HTR-8/SVneo (cell line): ENCODE measurements at regions not wholly inside any gene's neighbourhood (a gene's known extent, or its start where the extent isn't known, plus 50 kb on each side); places are given as distances from the start of the nearest gene placed in this dataset.

Experiments
- DNase-seq: peaks from one replicate; pipeline ENCODE4 v3.0.0; 2011; ENCODE audit warnings: low spot score, mixed read lengths; ENCODE audit not compliant: insufficient read length
- FAIRE-seq: peaks from 2 replicates; lab custom pipeline; 2011; peaks lifted over from hg19 to GRCh38; lab: Jason Lieb, UNC

DNA sequence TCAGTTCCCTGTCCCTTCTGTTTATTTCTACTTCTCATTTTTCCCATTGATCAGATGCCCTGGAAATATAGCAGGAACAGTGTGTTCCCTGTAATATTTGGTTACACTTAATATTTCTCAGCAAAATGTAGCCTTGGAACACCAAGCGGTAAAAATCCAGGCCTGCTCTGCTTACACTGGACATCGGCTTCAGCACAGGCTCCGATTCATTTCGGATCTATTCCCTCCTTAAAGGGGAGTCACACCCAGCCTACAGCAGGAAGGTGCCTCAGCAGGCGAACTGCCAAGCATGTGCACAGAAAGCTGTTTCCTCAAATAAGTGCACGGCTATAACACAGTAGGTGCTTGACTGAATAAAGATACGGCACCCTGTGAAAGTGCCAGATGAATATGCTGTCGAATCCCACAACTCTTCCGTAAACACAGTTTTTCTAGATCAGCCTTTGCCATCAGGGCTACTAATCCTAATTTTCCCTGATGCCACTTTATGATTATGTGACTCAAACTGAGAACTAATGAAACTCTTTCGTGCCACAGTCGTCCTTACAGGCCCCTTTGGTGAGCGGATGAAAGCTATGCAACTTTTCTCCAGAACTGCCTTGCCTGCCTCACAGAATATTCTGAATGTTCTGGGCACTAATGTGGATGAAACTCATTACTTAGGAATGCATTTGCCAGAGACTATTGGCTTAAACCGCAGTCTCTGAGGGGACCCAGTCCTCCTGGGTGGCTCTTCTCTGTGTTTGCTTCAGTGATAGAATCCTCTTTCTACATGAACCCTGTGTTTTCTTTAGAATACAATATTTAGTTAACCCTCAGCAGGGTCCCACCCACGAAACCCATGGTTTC, 275.5 kb upstream of the RUNX1 start:
- FAIRE-seq: no peak
- DNase-seq: peak; percentile 55

DNA sequence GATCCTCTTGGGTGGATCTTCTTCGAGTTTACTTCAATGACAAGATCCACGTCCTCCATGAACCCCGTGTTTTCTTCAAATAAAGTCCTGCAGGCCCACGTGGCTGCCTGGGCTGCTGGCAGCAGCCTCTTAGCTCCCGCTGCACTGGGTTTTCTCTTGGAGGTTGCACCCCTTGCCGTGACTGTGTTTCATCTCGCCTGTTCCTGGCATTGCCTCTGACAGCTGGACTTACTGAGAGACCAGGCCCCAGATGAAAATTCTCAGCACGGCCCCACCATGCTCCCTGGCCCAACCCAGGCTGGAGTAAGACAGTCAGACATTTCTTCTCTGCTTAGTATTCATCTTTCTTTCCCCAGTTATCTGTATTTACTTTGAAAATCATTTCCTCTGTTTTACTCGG, 274.8 kb upstream of the RUNX1 start:
- no peak for FAIRE-seq
- no peak for DNase-seq

DNA sequence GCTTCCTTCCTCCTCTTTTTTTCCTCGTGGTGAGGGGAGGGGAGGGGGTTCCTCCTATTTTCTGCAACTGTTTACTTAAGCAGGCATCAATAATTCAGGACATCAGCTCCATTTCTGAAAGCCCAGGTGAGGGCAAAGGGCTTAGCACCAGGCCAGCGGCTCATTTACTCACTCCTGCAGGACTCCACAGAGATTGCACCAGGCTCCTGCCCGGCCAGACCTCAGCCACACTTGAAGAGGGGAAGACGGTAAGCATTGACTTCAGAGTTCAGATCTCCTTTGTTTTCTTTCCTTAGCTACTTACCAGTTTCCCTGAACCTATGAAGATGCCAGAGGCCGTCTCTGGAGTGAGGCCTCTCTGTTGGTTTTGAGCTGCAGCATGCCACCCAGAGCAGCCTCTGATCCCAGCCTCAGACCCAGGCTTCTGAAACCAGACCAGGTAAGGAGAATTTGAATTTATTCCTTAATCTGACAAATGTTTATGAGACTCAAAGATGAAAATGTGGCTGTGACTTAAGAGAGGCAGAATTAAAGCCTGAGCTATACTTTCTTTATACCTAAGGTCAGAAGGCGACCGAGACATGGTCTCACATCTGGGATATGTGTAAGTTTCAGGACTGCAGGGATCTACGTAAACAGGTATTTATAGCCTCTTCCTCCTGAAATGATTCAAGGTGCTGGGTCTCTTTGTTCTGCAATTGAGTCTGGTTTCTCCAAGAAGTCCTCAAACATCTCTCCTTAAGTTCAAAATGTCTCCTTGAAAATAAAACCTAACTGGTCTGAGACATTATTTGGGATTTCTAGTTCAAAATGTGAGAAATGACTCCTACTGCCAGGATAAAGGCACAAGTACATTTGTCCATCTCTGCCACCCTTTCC, 272.5 kb upstream of the RUNX1 start:
- no peak for FAIRE-seq
- no peak for DNase-seq

DNA sequence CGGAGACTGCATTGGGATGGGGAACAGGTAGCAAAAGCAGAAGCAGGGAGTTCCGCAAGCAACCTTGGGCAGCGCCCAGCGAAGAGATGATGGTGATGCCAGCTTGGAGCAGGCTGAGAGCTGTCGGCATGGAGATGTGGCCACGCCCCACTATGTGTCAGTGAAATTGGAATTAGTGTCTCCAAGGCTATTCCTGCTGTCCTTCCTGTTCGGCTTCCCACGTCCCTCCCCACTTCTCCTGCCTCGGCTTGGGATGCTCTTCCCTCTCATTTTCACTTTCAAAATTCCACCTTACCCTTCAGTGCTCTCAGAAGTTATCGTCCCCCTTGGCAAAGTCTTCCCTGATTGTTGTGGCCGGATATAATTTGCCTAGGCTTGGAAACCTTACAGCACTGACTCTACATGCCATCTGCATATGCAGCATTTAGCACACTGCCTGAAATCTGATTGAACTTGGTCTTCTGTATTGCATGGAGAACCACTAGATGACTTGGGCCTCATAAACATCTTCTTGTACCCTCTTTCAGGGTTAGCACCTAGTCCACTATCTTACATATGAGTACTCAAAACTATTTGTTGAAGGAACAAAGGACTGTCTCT, 270.7 kb upstream of the RUNX1 start:
- DNase-seq (no peak), FAIRE-seq (no peak)

DNA sequence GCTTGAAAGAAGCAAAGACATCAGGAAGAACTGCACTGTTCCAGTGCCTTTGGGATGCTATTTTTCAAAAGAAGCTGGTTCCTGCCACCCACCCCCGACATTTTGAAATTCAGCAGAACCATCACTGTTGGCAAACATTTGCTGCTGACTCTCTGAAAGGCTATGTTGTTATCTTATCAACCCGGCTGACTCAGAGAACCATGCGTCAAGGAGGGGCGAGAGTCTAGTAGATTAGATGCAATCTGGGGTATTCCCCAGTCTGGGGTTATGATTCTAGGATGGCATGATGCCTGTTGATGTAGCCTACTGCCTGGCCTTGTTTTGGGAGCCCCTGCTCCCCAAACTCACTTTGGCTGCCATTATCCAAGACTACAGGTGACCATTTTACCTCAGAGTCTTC, 267.8 kb upstream of the RUNX1 start:
- no peak for DNase-seq
- FAIRE-seq: no peak

DNA sequence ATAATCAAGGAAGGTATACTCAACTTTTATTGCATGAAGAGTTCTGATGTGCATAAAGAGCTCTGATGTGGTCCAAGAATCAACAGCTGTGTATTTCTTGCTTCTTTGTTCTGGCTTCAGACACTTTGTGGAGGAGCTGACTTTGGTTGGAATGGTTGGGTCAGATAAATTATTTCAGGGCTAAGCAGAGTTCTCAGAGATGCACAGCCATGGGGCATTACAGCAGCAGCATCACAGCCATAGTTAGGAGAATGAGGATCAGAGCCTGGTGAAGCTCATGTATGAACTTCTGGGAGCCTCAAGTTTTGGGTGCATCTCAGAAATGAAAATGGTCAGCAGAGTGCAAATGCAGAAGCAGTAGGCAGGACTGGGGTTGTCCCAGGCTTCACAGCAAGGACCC, 267.4 kb upstream of the RUNX1 start:
- DNase-seq (no peak), FAIRE-seq (no peak)

DNA sequence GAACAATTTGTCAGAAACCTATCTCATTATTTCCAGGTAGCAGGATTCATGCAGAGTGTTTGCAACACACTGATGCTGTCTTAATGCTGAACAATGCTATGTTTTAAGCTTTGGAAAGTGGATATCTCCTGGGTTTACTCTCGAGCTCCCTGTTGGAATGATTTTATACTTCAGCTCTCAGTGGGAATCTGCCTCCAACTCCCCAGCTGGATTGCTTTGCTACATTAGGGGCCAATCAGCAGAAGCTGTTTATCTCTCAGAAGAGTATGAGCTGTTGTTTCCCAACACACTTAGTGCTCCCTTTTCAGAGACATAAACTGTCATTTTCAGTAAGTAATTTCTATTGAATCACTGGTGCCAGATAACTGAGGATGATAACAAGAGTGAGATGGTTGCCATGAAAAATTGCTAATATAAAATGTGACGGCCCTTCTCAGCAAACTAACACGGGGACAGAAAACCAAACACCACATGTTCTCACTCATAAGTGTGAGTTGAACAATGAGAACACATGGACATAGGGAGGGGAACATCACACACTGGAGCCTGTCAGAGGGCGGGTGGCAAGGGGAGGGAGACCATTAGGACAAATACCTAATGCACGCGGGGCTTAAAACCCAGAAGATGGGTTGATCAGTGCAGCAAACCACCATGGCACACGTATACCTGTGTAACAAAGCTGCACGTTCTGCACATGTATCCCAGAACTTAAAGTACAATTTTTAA, 265.9 kb upstream of the RUNX1 start:
- FAIRE-seq (no peak), DNase-seq (no peak)

DNA sequence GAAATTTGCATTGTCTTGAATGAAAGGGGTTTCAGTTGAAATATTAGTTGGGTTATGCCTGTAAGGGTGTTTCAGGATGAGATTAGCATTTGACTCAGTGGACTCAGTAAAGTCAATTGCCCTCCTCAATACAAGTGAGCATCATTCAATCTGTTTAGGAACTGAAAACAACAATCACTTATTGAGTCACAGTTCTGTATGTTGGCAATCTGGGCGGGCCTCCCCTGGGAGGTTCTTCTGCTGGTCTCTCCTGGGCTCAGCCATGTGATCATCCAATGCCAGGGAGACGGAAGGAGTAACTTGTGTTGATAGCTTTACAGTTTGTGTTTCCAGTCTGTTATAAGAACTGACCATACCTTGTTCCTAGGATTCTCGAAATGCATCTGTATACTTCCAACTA, 262.9 kb upstream of the RUNX1 start:
- FAIRE-seq: no peak
- no peak for DNase-seq

DNA sequence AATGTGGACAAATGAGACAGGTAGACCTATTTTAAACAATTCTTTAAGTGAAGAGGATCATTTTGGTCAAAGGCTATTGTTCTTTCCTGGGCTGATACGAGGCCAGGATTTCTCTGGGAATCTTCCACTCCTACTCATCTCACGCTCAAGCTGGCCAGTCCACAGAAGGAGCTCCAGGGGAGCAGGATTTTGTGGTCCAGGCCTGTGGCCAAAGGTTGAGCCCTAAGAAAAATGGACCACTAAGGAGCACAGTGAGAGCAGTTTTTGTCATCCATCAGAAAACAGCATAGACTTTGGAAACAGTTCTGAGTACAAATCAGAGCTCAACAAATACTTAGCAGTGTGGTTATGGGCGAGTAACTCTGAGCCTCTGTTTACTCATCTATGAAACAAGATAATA, 260.2 kb upstream of the RUNX1 start:
- DNase-seq: no peak
- no peak for FAIRE-seq

DNA sequence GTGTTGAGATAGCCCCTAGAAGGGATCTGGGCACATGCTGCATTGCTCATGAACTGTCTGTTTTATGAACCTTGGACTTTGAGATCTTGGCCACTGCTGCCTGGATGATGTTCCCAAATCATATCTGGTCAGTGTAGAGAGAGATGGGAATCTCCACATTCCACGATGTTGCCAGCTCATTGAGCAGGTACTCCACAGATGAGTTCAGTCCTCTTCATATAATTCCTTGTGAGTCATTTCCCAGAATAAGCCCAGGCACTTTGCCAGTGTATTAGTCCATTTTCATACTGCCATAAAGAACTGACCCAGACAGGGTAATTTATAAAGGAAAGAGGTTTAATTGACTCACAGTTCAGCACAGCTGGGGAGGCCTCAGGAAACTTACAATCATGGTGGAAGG, 254.0 kb upstream of the RUNX1 start:
- DNase-seq (peak; percentile 43), FAIRE-seq (peak; percentile 71)

DNA sequence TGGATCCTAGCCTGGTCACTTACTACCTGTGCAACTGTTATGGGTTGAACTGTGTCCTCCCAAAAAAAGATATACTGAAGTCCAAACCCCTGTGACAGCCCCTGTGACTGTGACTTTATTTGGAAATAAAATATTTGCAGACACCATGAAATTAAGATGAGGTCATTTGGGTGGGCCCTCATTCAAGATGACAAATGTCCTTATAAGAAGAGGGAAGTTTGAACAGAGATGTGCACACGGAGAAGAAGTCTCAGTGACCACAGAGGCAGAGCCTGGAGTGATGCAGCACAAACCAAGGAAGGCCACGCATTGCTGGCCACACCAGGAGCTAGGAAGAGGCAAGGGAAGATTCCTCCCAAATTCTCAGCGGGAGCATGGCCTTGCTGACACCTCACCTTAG, 249.7 kb upstream of the RUNX1 start:
- no peak for FAIRE-seq
- DNase-seq: no peak

DNA sequence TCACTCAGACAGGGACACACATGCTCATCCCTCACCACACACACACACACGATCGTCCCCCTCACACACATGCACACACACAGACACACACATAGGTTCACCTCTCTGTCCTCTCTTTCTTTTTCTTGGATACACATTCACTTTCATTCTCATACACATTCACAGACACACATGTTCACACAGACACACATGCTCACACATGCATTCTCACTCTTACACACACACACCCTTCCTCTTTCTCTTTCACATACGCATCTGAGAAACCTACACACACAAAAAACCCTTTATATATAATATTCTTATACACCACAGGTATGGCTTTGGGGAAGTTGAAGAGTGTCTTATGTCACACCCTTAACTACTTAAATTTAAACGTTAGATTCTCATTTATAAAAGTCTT, 248.6 kb upstream of the RUNX1 start:
- FAIRE-seq (no peak), DNase-seq (no peak)

DNA sequence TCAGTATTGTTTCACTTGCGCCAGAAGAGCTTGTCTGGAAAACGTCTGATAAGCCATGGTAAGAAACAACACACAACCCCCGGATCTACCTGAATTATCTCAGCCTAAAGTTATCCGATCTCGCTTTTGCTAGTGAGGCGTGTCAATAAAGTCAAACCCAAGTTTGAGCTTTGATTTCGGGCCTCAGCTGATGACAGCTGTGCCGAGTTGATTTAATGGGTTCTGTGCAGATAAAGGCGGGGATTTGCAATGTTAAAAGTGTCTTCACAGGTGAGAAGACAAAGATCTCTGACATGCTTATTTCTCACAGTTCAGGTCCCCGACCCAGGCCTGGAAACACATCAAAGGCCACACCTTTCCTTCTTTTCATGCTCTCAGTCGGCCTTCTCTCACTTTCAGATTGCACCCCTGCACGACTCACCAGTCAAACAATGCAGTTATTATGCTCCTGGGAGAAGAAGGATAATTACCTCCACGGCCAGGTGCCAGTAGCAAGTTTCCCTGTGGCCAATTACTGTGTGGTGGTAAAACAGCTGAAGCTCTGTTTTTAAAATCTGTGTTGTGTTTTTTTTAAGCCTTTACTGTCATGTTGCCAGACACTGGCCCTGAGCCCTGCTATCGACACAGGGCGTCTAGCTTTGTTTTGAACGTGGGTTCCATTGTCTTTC, 245.3 kb upstream of the RUNX1 start:
- DNase-seq: no peak
- FAIRE-seq: no peak

DNA sequence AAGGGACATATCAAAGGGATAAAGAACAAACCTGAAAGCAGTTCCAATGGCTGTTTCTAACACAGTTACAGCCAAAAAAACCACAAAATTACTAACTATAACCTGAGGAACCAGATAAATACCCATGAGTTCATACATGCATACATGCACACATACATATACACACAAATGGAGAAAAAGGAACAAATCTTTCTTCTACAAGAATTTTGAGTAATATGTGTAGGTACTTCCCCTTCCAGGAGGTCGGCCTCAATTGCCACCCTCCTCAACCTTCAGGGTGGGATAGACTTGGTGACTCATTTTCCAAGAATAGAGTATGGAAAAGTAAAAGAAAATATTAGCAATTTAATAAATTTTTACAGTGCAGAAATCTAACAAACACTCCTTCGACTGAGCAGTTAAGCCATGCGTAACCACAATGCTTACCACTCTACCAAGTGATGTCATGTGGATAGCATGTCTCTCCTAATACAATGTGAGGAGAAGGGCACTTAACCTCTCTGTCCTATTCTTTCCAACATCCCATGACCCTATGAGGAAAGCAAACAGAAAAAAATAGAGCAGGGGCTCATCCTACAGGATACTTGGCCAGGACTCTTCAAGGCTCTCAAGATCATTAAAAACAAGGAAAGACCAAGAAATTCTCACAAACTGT, 243.0 kb upstream of the RUNX1 start:
- DNase-seq (no peak), FAIRE-seq (no peak)

DNA sequence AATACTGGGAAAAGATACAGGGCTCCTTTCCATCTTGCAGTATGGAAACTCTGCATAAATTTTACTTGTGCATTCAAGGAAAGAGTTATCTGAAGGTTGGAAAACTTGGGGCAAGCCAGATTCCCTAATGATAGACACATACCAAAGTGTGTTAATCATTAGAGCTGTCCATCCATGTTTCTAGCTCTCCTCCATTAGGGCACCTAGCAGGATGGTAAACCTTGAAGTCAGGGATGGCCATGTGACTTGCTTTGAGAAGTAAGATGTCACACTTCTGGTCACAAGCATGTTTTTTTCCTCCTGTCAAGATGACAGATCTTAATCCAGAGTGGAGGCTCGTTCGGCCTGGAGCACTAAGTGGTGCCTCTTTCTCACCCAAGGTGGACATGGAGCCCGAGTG, 241.9 kb upstream of the RUNX1 start:
- DNase-seq (no peak), FAIRE-seq (no peak)

DNA sequence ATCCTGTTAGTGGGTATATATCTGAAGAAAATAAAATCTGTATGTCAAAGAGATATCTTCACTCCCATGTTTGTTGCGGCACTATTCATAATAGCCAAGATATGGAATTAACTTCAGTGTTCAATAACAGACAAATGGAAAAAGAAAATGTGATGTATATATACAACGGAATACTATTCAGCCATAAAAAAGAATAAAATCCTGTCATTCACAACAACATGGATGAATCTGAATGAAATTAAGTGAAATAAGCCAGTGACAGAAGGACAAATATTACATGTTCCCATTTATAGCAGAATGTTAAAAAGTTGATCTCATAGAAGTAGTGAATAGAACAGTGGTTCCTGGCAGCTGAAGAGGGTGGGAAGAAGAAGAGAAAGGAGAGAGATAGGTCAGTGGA, 239.1 kb upstream of the RUNX1 start:
- DNase-seq (no peak), FAIRE-seq (no peak)

DNA sequence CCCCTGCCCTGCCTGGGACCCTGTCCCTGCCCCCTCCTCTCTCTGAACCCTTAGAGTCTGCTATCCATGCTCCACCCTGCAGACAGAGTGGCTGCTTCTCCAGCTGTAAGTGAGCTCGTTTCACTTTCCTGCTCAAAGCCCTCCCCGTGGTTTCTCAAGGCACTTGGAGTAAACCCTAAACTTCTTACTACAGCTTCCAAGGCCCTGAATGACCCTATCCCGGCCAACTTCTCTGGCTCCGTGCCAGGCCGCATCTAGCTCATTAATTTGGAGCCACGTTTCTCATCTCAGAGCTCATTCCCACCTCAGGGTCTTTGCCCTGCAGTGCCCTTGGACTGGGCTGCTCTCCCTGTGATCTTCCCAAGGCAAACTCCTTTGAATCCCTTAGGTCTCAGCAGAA, 235.1 kb upstream of the RUNX1 start:
- no peak for FAIRE-seq
- no peak for DNase-seq

DNA sequence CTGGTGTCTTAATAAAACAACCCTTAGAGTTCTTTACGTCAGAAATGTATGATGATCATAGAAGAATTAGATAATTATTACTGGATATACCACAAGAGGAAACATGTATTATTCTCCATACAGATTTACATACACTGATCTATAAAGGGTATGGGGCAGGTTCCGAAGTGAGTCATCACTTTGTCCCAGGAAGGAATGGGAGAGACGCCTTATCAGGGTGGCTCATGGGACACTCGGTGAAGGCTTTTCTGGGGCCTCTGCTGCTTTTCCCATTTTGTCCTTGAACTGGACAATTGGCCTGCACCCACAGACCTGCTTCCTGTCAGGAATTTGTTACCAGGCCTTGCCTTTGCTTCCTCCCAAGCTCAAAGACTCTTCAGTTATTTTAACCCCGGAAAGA, 233.8 kb upstream of the RUNX1 start:
- FAIRE-seq: no peak

DNA sequence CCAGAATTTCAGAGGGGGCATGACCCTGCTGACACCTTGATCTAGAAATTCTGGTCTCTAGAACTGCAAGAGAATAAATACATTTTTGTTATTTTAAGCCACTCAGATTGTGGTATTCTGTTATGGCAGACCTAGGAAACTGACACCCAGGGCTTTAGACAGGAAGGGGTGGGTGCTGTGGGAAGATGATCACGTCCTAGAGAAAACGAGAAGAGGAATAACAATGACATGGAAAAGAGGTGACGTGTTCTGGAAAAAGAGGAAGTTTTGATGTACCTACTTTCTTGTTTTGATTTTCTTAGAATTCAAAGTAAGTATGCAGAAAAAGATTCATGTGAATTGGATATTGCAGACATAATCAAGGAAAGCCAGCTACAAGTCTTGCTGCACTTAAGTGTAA, 232.9 kb upstream of the RUNX1 start:
- no peak for FAIRE-seq
- DNase-seq: no peak

More for the DNA sequence above, 233.8 kb upstream of the RUNX1 start:
- DNase-seq: no peak
